ENCODE measurements at regions not wholly inside any gene's neighbourhood (a gene's known extent, or its start where the extent isn't known, plus 50 kb on each side); places are given as distances from the start of the nearest gene placed in this dataset.

DNA sequence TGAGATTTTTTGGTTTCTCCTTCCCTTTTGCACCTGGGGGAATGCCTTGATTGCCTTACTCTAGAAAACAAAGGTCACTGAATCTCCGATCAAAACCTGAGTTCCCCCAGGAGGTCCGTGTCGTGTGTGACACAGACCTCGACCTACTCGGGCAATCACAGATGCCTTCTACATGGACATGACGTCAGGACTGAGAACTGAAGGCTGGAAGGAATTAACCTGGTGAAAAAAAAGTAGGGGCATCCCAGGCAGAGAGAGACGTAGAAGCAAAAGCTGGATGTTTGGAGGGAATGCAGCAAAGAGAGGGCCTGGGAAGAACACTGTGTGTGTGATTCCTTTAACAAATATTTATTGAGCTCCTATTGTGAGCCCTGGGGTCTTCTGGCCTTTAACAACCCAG lies 178.0 kb downstream of the PRDM2 start:
- Mint-ChIP-seq H3K4me3 (no peak overlapping the region), H3K27ac (no peak overlapping the region), H3K27me3 (peaks cover 5% of the 10 kb centered on the region), H3K36me3 (ENCODE audit: low read depth) (no peaks in the 10 kb centered on the region), H3K9me3 (no peaks in the 10 kb centered on the region), H3K4me1 (ENCODE audit: low read depth) (no peaks in the 10 kb centered on the region)
- no peak for DNase-seq

DNA sequence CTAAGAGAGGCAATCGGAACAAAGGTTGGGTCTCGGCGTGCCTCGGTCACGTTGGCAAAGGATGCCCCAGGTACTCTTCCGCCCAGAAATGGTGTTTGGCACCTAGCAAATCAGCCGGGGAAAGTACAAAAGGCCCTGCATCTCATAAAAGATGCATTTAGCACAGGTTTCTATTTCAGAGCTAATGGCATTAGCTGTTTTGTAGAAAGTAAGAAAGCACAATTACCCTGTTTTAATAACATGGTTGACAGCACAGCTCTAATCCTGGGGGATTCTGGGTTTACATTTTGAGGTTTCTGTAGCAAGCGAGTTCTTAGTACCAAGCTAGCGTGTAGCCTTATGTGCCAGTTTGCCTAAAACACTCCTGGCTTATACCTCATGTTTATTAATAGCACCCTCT lies 178.5 kb downstream of the PRDM2 start:
- no peak for DNase-seq
- no peak overlapping the region for H3K27ac Mint-ChIP-seq
- peaks cover 3% of the 10 kb centered on the region for H3K27me3 Mint-ChIP-seq
- no peaks in the 10 kb centered on the region for H3K36me3 Mint-ChIP-seq (ENCODE audit: low read depth)
- no peaks in the 10 kb centered on the region for H3K9me3 Mint-ChIP-seq
- no peak overlapping the region for H3K4me3 Mint-ChIP-seq
- no peaks in the 10 kb centered on the region for H3K4me1 Mint-ChIP-seq (ENCODE audit: low read depth)

DNA sequence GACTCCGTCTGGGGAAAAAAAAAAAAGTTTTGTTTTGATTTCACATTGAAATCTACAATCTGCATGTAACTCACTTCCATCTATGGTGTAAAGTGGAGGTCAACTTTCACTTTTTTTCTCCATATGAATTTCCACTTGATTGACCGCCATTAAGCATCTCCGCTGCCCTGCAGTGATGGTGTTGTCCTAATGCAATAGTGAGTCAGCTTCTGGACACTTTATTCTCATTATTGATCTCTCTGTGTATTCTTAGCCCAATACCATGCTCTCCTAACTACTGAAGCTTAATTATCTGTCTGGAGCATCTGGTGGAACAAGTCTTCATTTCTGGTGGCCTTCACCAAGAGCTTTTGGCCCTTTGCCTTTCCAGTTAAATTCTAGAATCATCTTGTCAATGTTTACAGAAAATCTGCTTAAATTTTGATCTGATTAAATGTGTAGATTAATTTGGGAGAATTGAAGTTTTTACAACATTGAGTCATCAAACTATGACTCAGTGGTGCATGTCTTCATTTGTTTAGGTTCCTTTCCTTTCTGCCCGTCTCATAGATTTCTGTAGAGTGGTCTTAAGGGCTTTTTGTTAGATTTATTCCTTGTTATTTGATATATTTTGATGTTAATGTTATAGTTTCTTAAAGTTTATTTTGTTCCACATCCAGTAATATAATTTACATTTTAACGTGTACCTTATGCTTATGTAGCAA lies 181.5 kb downstream of the PRDM2 start:
- Mint-ChIP-seq H3K9me3 (no peaks in the 10 kb centered on the region), H3K27ac (no peak overlapping the region), H3K27me3 (peaks cover 3% of the 10 kb centered on the region), H3K4me3 (no peak overlapping the region), H3K4me1 (ENCODE audit: low read depth) (no peaks in the 10 kb centered on the region), H3K36me3 (ENCODE audit: low read depth) (no peaks in the 10 kb centered on the region)
- DNase-seq = no peak

DNA sequence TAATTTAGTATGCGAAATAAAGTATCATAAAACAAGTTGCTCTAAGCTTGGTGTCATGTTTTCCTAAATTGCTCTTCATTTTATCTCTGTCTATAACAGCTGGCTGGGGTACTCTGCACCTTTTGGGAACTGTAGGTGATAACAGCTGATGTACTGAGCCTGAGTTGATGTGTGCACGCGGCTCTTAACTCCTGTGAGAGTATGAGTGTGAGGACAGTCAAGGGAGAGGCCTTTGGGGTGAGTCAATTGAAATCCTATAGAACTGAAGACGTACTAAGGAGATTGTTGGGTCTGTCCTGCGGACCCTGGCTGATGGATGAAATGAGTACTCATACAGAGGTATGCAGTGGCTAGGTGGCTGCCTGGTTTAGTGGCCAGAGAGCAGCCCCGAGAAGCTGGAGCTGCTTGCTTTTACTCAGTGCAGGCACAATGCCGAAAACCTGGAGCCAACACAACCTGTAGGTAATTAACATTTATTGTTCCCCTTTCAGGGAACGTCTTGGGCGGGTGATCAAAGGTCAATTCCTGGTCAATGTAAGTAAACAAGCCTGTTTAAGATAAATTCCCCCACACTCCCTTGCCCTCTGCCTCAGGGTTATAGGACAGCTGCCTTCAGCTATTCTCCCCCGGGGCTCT lies 188.5 kb downstream of the PRDM2 start:
- Mint-ChIP-seq H3K36me3 (ENCODE audit: low read depth) (no peaks in the 10 kb centered on the region), H3K4me3 (no peak overlapping the region), H3K27me3 (peaks cover 32% of the 10 kb centered on the region), H3K27ac (no peak overlapping the region), H3K4me1 (ENCODE audit: low read depth) (peaks cover 8% of the 10 kb centered on the region), H3K9me3 (no peaks in the 10 kb centered on the region)
- no peak for DNase-seq

DNA sequence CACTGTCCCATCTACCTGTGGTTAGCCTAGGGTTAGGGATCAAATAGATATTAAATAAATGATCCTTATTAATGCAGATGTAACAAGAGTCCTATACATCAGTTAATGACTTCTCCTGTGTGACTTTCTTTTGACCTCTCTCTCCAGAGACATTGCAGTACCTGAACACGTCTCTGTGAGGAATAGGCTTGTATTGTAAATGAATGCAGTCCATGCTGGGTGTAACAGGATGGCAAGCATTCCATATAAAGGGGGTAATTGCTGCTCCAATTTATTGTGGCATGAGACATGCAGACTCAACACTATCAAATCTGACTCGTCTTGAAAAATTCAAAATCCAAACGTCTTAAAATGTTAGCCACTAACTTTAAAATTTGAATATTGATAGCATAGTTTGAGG lies 189.5 kb downstream of the PRDM2 start:
- Mint-ChIP-seq H3K27ac (no peak overlapping the region), H3K4me1 (ENCODE audit: low read depth) (peaks cover 8% of the 10 kb centered on the region), H3K27me3 (peaks cover 42% of the 10 kb centered on the region), H3K4me3 (no peak overlapping the region), H3K9me3 (no peaks in the 10 kb centered on the region), H3K36me3 (ENCODE audit: low read depth) (no peaks in the 10 kb centered on the region)
- no peak for DNase-seq

DNA sequence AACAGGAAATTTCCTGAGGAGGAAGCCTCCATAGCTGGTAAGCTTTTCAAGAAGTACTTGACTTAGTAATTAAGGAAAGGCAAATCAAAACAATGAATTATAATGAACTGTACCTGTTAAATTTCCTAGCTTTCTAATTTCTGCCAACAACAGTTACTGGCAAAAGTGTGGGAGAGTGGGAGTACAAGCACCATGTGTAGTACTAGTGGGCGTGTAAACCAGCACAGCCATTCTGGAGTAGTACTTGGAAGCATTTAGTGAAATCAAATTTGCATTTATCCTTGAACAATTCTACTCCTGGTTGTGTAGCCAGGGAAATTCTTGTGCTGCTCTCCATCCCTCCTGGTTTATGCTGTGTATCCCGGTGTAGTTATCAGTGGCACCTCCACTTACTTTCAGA lies 190.8 kb downstream of the PRDM2 start:
- Mint-ChIP-seq H3K36me3 (ENCODE audit: low read depth) (no peaks in the 10 kb centered on the region), H3K4me1 (ENCODE audit: low read depth) (peaks cover 8% of the 10 kb centered on the region), H3K27ac (no peak overlapping the region), H3K9me3 (no peaks in the 10 kb centered on the region), H3K27me3 (peaks cover 52% of the 10 kb centered on the region), H3K4me3 (no peak overlapping the region)
- DNase-seq = no peak

DNA sequence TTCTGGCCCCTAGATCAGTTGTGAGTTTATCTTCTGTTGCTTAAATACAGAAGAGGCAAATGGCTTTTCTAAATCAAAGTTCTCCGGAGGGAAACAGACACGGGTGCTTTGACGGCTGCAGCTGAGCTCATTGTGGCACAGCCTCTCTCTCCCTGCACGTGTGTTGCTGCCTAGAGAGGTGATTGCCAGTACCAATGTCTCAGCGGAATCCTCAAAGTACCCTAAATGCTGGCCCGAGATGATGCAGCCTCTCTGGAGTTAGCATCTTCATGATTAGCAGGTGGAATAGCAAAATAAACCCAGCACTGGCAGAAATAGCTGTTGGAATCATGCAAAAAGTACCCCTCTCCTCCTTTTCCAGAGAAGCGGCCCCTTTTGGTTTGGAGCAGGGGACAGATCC lies 192.2 kb downstream of the PRDM2 start:
- Mint-ChIP-seq H3K27ac (no peak overlapping the region), H3K9me3 (no peaks in the 10 kb centered on the region), H3K36me3 (ENCODE audit: low read depth) (no peaks in the 10 kb centered on the region)

DNA sequence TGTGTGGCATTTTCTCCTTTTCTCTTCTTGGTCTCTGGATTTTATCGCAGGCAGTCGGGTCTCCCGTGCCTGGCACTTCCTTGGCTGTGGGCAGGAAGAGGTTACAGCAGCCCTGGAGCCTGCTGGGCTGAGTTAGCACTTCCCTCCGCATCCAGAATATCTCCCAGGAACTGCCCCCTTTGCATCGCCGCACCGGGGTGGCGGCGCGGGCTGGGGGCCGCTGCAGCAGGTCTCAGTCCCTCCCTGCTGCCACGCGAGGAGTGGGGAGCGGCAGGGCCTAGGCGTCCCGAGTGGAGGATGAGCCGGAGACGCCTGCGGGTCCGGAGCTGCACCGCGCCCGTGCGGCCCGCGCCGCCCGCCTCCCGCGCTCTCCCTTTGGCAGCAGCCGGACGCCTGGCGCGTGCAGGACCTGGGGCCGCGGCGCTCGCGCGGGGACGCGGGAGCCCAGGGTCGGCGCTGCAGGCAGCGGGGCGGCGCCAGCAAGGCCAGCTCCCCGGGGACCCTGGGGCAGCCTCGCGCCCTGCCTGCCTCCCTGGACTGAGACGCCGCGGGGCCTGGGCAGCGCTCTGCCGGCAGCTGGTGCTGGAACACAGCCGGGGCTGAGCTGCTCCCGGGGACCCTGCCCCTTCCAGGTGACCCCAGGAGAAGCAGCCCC lies 192.8 kb downstream of the PRDM2 start:
- no peak overlapping the region for H3K4me3 Mint-ChIP-seq
- peaks cover 8% of the 10 kb centered on the region for H3K4me1 Mint-ChIP-seq (ENCODE audit: low read depth)
- peaks cover 54% of the 10 kb centered on the region for H3K27me3 Mint-ChIP-seq
- no peaks in the 10 kb centered on the region for H3K36me3 Mint-ChIP-seq (ENCODE audit: low read depth)
- DNase-seq = no peak
- no peak overlapping the region for H3K27ac Mint-ChIP-seq
- H3K9me3 Mint-ChIP-seq = no peaks in the 10 kb centered on the region

More for the DNA sequence above, 192.2 kb downstream of the PRDM2 start:
- H3K4me3 Mint-ChIP-seq = no peak overlapping the region
- no peak for DNase-seq
- H3K4me1 Mint-ChIP-seq (ENCODE audit: low read depth) = peaks cover 8% of the 10 kb centered on the region
- peaks cover 52% of the 10 kb centered on the region for H3K27me3 Mint-ChIP-seq

DNA sequence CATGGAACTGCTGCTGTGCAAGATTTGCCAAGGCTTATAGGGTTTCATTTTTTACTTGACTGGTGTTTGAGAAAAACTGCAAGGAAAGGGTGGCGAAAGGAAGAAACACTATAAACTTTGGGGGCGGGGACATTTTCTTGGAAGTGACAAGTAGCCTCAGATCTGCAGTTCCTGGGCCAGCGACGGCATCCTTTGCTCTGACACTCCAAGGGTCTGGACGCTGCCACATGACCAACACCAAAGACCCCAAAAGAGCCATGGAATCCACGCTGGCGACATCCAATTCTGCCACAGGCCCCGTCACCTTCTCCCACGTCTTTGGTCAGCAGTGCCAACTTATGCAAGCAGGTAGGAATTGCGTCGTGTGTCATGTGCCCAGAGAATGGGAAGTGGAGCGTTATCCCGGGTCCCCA lies 193.4 kb downstream of the PRDM2 start:
- no peak overlapping the region for H3K27ac Mint-ChIP-seq
- H3K27me3 Mint-ChIP-seq = peaks cover 57% of the 10 kb centered on the region
- no peak overlapping the region for H3K4me3 Mint-ChIP-seq
- H3K4me1 Mint-ChIP-seq (ENCODE audit: low read depth) = peaks cover 8% of the 10 kb centered on the region
- H3K36me3 Mint-ChIP-seq (ENCODE audit: low read depth) = no peaks in the 10 kb centered on the region
- H3K9me3 Mint-ChIP-seq = no peaks in the 10 kb centered on the region
- DNase-seq = no peak

DNA sequence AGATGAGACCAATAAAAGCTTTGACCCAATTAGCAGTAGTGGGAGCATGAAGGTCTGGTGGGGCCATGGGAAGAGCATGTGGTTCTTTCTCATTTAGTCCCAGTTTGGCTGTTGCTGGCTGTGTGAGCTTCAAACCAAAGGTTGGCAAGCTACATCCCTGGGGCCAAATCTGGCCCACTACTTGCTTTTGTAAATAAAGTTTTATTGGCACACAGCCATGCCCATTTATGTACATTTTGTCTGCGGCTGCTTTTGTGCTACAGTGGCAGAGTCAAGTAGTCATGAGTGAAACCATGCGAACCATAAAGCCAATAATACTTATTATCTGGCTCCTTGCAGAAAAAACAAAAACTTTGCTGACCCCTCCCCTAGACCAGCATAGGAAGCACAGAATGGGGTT lies 196.9 kb downstream of the PRDM2 start:
- H3K27me3 Mint-ChIP-seq = peaks cover 39% of the 10 kb centered on the region
- H3K4me1 Mint-ChIP-seq (ENCODE audit: low read depth) = peaks cover 8% of the 10 kb centered on the region
- H3K27ac Mint-ChIP-seq = no peak overlapping the region
- H3K9me3 Mint-ChIP-seq = no peaks in the 10 kb centered on the region
- H3K36me3 Mint-ChIP-seq (ENCODE audit: low read depth) = no peaks in the 10 kb centered on the region
- DNase-seq = no peak
- H3K4me3 Mint-ChIP-seq = no peak overlapping the region

DNA sequence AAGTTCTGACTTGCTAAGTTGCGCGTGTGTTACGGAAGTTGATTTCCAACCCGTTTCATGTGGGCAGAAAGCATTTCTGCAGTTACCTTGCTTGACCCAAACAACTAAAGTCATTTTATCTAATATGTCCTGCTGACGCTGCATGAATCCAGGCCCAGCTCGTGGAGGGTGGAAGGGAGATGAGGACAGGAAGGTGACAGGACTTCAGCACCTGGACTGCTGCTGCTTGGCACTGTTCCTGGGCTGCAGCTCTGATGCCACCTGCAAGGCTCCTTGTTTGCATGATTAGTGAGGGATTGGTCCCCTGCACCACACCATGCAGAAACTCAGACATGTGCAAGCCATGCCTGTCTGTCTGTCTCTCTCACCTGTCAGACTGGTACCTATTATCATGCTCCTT lies 198.4 kb downstream of the PRDM2 start:
- H3K4me1 Mint-ChIP-seq (ENCODE audit: low read depth) = peaks cover 1% of the 10 kb centered on the region
- H3K27me3 Mint-ChIP-seq = peaks cover 32% of the 10 kb centered on the region
- no peak overlapping the region for H3K27ac Mint-ChIP-seq
- H3K36me3 Mint-ChIP-seq (ENCODE audit: low read depth) = no peaks in the 10 kb centered on the region
- H3K4me3 Mint-ChIP-seq = no peak overlapping the region
- DNase-seq = no peak
- H3K9me3 Mint-ChIP-seq = no peaks in the 10 kb centered on the region

DNA sequence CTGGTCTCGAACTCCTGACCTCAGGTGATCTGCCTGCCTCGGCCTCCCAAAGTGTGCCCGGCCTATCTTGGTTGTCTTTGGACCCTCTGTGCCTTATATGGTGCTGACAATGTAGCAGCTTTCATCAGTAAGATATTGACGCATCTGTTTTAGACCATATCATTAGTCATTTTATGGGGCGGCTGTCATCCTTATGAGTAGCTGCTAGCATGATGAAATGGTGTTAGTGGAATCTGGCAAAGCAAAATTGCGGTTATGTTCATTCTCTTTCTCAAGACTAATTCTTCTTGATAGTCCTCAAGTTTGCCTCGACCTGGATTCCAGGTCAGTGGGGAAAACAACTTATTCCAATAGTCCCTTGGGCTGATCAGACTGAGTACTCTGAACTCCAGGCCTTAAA lies 199.9 kb downstream of the PRDM2 start:
- Mint-ChIP-seq H3K9me3 (no peaks in the 10 kb centered on the region), H3K4me3 (no peak overlapping the region), H3K27me3 (peaks cover 17% of the 10 kb centered on the region), H3K4me1 (ENCODE audit: low read depth) (no peaks in the 10 kb centered on the region), H3K27ac (no peak overlapping the region), H3K36me3 (ENCODE audit: low read depth) (no peaks in the 10 kb centered on the region)
- no peak for DNase-seq

DNA sequence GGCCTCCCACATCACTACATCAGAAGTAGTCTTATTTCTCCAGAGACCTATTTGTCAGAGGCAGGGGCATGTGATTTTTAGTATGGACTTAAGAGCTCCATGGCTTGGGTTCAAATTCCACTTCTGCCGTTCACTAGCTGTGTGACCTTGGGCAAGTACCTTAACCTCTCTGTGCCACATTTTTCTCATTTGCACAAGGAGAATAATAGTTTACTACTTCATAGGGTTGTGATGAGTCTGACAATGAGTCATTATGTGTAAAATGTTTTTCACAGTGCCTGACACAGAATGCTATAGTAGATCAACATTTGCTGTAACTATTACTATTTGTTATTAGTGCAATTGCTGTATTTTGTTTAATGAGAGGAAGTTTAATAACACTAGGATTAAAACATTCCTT lies 200.6 kb downstream of the PRDM2 start:
- DNase-seq = no peak
- no peaks in the 10 kb centered on the region for H3K36me3 Mint-ChIP-seq (ENCODE audit: low read depth)
- H3K4me3 Mint-ChIP-seq = no peak overlapping the region
- peaks cover 10% of the 10 kb centered on the region for H3K27me3 Mint-ChIP-seq
- no peaks in the 10 kb centered on the region for H3K9me3 Mint-ChIP-seq
- H3K4me1 Mint-ChIP-seq (ENCODE audit: low read depth) = no peaks in the 10 kb centered on the region
- no peak overlapping the region for H3K27ac Mint-ChIP-seq

DNA sequence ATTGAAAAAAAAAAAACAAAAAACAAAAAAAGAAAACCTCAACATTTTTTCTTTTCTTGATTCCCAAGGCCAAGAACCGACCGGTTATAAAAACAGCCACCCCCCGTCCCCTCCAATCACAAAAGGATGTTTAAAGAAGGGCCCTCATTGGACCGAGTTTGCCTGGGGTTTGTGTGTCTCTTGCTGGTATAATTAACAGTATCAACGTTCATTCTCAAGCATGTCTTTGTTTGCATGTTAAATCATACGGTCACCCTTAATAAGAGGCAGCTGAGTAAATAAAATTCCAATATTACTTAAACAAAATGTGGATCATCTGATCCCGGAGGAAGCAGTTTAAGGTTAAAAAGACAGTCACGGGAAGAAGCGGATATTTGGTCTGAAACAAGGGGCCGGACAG lies 201.1 kb downstream of the PRDM2 start:
- Mint-ChIP-seq H3K36me3 (ENCODE audit: low read depth) (no peaks in the 10 kb centered on the region), H3K27me3 (peaks cover 14% of the 10 kb centered on the region), H3K27ac (no peak overlapping the region), H3K4me1 (ENCODE audit: low read depth) (no peaks in the 10 kb centered on the region), H3K4me3 (no peak overlapping the region), H3K9me3 (no peaks in the 10 kb centered on the region)
- DNase-seq = no peak

DNA sequence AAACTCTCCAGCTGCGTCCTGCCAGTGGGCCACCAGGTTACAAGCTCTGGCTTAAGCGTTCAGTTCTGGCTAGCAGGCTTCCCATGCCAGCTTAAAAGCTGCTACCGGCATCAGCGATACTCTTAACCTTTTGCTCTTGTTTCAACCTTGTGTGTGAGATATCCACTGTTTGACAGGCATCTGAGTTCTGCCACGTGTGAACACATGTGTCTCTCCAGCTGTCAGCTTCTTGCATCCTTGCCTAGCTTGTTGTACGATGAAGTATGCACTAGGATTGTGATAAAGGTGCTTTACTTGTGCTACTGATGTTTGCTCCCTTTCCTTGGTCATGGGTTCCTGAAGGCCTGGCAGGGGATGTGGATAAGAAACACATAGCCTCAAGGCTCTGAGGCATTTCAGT lies 201.6 kb downstream of the PRDM2 start:
- no peaks in the 10 kb centered on the region for H3K4me1 Mint-ChIP-seq (ENCODE audit: low read depth)
- H3K4me3 Mint-ChIP-seq = no peak overlapping the region
- H3K27me3 Mint-ChIP-seq = peaks cover 14% of the 10 kb centered on the region
- no peak for DNase-seq
- H3K36me3 Mint-ChIP-seq (ENCODE audit: low read depth) = no peaks in the 10 kb centered on the region
- no peaks in the 10 kb centered on the region for H3K9me3 Mint-ChIP-seq
- H3K27ac Mint-ChIP-seq = no peak overlapping the region
